MM.1S (cell line): ENCODE measurements at regions not wholly inside any gene's neighbourhood (a gene's known extent, or its start where the extent isn't known, plus 50 kb on each side); places are given as distances from the start of the nearest gene placed in this dataset.
"Not testable (repeated sequence)": the region's sequence is repeated elsewhere in the genome, so short reads cannot be mapped to it uniquely, and the experiment has no call there.

ENCODE experiments used
- DNase-seq: peaks from one replicate; pipeline ENCODE4 v3.0.0-alpha.2; 2015
- H2AFZ ChIP-seq: fragments of 300-600 bp; sonication (generic); 2 replicates; pipeline ENCODE4 v1.6.0; 2016; ENCODE audit warnings: antibody characterized with exemption, low read length
- H3F3A ChIP-seq: fragments of 300-600 bp; sonication (generic); 2 replicates; pipeline ENCODE4 v1.6.1; 2016; ENCODE audit warnings: mild to moderate bottlenecking, antibody characterized with exemption, low read length, moderate library complexity, mixed read lengths; ENCODE audit not compliant: insufficient read depth
- H3K27ac ChIP-seq: fragments of 300-600 bp; sonication (generic); 2 replicates; pipeline ENCODE4 v1.5.1; 2016; ENCODE audit warnings: mild to moderate bottlenecking, low read length
- H3K27me3 ChIP-seq: fragments of 300-600 bp; sonication (generic); replicated peaks from 2 replicates; pipeline ENCODE4 v1.6.0; 2016; ENCODE audit warnings: low read length; ENCODE audit not compliant: insufficient read depth
- H3K36me3 ChIP-seq: fragments of 300-600 bp; sonication (generic); replicated peaks from 2 replicates; pipeline ENCODE4 v1.6.1; 2016; ENCODE audit warnings: mild to moderate bottlenecking, low read length, mixed read lengths; ENCODE audit not compliant: insufficient read depth
- H3K4me1 ChIP-seq: fragments of 300-600 bp; sonication (generic); 2 replicates; pipeline ENCODE4 v1.6.1; 2016; ENCODE audit warnings: low read length, mixed read lengths
- H3K4me2 ChIP-seq: fragments of 300-600 bp; sonication (generic); 2 replicates; pipeline ENCODE4 v1.6.0; 2016; ENCODE audit warnings: low read depth, low read length
- H3K4me3 ChIP-seq: fragments of 300-600 bp; sonication (generic); 2 replicates; pipeline ENCODE4 v1.5.1; 2016; ENCODE audit warnings: low read length, mixed read lengths
- H3K79me2 ChIP-seq: fragments of 300-600 bp; sonication (generic); 2 replicates; pipeline ENCODE4 v1.6.1; 2016; ENCODE audit warnings: mixed run types, low read length, mixed read lengths
- H3K9ac ChIP-seq: fragments of 300-600 bp; sonication (generic); 2 replicates; pipeline ENCODE4 v1.6.1; 2016; ENCODE audit warnings: low read length, mixed read lengths
- H3K9me2 ChIP-seq: fragments of 300-600 bp; sonication (generic); replicated peaks from 2 replicates; pipeline ENCODE4 v1.6.1; 2016; ENCODE audit warnings: mild to moderate bottlenecking, low read length, mixed read lengths; ENCODE audit not compliant: insufficient read depth
- H3K9me3 ChIP-seq: fragments of 300-600 bp; sonication (generic); replicated peaks from 2 replicates; pipeline ENCODE4 v1.6.1; 2016; ENCODE audit warnings: mild to moderate bottlenecking, low read length, mixed read lengths; ENCODE audit not compliant: insufficient read depth
- H4K20me1 ChIP-seq: fragments of 300-600 bp; sonication (generic); 2 replicates; pipeline ENCODE4 v1.6.1; 2016; ENCODE audit warnings: mild to moderate bottlenecking, low read length, moderate library complexity, mixed read lengths; ENCODE audit not compliant: insufficient read depth
- CTCF ChIP-seq: fragments of 300-600 bp; sonication (generic); IDR thresholded peaks from 2 replicates; pipeline ENCODE4 v1.5.1; 2016; ENCODE audit warnings: antibody characterized with exemption, low read length, mixed read lengths
- EZH2 ChIP-seq: fragments of 300-600 bp; sonication (generic); optimal IDR thresholded peaks from 2 replicates; pipeline ENCODE3; 2017; ENCODE audit warnings: low read depth, mild to moderate bottlenecking, antibody characterized with exemption, low read length, mixed read lengths
- EZH2phosphoT487 ChIP-seq: fragments of 300-600 bp; sonication (generic); IDR thresholded peaks from 2 replicates; pipeline ENCODE4 v1.6.1; 2018; ENCODE audit warnings: antibody characterized with exemption, low read length

DNA sequence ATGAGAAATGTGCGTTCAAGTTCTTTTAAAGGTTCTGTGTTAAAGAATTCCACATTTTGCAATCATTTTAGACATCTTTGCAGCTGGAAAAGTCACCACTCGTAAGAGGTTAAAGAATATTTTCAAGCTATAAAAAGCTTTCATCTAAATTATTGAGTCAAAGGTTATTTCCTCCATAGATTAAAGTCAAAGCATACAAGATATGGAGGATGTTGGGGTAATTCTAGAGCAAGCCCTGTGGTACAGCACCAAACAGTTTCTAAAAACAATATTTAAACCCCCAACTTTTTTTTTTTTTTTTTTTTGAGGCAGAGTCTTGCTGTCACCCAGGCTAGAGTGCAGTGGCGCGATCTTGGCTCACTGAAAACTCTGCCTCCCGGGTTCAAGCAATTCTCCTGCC, 1299.8 kb upstream of the TMEM132C start:
- H3F3A ChIP-seq, result no peaks in the 10 kb centered on the region
- H3K9ac ChIP-seq, result no peak overlapping the region
- H3K4me1 ChIP-seq, result no peaks in the 10 kb centered on the region

DNA sequence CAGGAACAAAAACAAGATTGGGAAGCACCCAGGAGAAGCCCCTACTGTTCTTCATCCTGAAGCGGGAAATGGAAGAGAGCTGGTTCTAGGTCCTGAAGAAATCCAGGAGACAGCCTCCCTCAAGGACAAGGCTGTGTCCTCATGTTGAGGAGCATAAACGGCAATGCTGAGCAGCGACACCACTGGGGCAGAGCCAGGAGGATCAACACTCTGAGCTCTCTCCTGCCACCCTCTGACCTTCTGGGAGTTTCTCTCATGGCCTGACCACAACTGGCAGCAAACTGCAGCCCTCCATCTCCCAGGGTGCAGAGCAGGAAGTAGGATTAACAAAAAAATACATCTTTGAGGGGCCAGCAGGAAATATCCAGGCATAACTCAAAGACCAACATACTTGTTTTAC, 1292.2 kb upstream of the TMEM132C start:
- TF ChIP-seq CTCF (no peak), EZH2phosphoT487 (no peak), EZH2 (no peak)
- no peak overlapping the region for H2AFZ ChIP-seq
- H3K9ac ChIP-seq, result no peak overlapping the region
- no peak overlapping the region for H3K27ac ChIP-seq
- no peaks in the 10 kb centered on the region for H3K9me3 ChIP-seq
- no peak overlapping the region for H3K4me2 ChIP-seq
- H3K4me3 ChIP-seq, result no peak overlapping the region
- H3K27me3 ChIP-seq, result no peaks in the 10 kb centered on the region
- no peaks in the 10 kb centered on the region for H3K79me2 ChIP-seq
- no peaks in the 10 kb centered on the region for H3K9me2 ChIP-seq
- H3F3A ChIP-seq, result no peaks in the 10 kb centered on the region
- no peak for DNase-seq
- no peaks in the 10 kb centered on the region for H3K36me3 ChIP-seq
- no peaks in the 10 kb centered on the region for H4K20me1 ChIP-seq
- no peaks in the 10 kb centered on the region for H3K4me1 ChIP-seq

More for the DNA sequence above, 1299.8 kb upstream of the TMEM132C start:
- Histone ChIP-seq H3K9me2 (no peaks in the 10 kb centered on the region), H3K27me3 (no peaks in the 10 kb centered on the region), H3K36me3 (no peaks in the 10 kb centered on the region), H4K20me1 (no peaks in the 10 kb centered on the region), H2AFZ (no peak overlapping the region), H3K4me3 (no peak overlapping the region), H3K79me2 (no peaks in the 10 kb centered on the region), H3K27ac (no peak overlapping the region), H3K9me3 (no peaks in the 10 kb centered on the region), H3K4me2 (no peak overlapping the region)
- TF ChIP-seq EZH2 (no peak), CTCF (no peak)
- DNase-seq, result no peak

DNA sequence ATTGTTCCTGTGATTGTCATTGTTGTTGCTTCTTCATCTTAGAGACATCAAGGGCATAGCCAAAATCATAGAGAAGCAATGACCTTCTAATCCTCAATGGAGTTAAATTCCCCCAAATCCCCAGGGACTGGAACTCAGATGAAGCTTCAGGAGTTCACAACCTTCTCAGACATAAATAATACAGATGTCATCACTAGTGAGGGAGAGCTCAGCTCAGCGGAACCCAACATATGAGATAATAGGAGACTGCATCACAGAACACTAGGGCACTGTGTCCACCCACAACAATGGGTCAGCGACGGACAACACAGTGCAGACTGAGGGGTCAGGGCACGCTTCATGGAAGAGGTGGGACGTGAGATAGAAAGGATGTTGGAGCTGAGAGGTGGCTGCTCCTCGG, 1290.4 kb upstream of the TMEM132C start:
- Histone ChIP-seq H3K4me2 (no peak overlapping the region), H3K79me2 (no peaks in the 10 kb centered on the region), H3F3A (no peaks in the 10 kb centered on the region), H2AFZ (no peak overlapping the region), H3K9me2 (no peaks in the 10 kb centered on the region), H3K27ac (no peak overlapping the region), H3K4me3 (no peak overlapping the region), H3K9me3 (no peaks in the 10 kb centered on the region), H3K9ac (no peak overlapping the region), H3K36me3 (no peaks in the 10 kb centered on the region), H3K4me1 (no peaks in the 10 kb centered on the region), H4K20me1 (no peaks in the 10 kb centered on the region), H3K27me3 (no peaks in the 10 kb centered on the region)
- TF ChIP-seq EZH2 (no peak), CTCF (no peak), EZH2phosphoT487 (no peak)
- no peak for DNase-seq

DNA sequence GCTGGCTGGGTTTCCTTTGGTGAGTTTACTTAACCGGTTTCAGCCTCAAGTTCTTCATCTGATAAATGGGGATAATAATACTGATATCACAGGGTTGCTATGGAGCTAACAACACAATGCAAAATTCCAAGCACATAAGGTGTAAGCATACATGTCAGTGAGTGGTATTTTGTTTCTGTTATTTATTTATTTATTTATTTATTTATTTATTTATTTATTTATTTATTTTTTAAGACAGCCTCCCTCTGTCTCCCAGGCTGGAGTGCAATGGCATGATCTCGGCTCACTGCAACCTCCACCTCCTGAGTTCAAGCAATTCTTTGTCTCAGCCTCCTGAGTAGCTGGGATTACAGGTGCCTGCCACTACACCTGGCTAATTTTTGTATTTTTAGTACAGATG, 1287.4 kb upstream of the TMEM132C start:
- not testable (repeated sequence) for H3K9me3 ChIP-seq, H3K4me2 ChIP-seq, H3K4me1 ChIP-seq, H3K4me3 ChIP-seq, H3F3A ChIP-seq, DNase-seq, H3K79me2 ChIP-seq, H3K9me2 ChIP-seq, H2AFZ ChIP-seq, H3K9ac ChIP-seq, H3K27me3 ChIP-seq, H4K20me1 ChIP-seq, H3K36me3 ChIP-seq, H3K27ac ChIP-seq
